ENCODE measurements at regions not wholly inside any gene's neighbourhood (a gene's known extent, or its start where the extent isn't known, plus 50 kb on each side); places are given as distances from the start of the nearest gene placed in this dataset.

DNA sequence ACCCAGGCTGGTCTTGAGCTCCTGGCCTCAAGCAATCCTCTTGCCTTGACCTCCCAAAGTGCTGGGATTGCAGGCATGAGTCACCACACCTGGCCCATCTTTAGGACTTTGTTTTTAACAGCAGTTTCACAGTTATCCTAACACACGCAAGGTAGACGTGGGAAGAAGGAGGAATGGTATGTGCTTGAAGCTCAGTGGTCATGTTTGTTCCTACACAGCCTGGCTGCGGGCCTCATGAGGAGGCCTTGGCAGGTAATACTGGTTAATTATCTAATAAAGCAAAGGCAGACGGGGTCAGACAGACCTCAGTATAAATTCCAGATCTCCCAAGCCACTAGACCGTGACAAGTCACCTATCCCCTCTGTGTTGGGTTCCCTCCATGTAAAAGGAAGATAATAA, 271.8 kb downstream of the PCNX1 start:
- H3K27ac ChIP-seq (ENCODE audit: low read length) = no peak overlapping the region
- no peaks in the 10 kb centered on the region for H3K9me2 ChIP-seq (replicated peaks; ENCODE audit: insufficient read depth, low read length)
- no peaks in the 10 kb centered on the region for H4K20me1 ChIP-seq (ENCODE audit: insufficient read depth, low read depth, low read length)
- no peak overlapping the region for H2AFZ ChIP-seq (ENCODE audit: low read length)
- no peaks in the 10 kb centered on the region for H3K36me3 ChIP-seq (ENCODE audit: insufficient read depth, low read length)
- no peak overlapping the region for H3K9ac ChIP-seq (ENCODE audit: low read length)
- H3K4me1 ChIP-seq (ENCODE audit: low read length) = no peaks in the 10 kb centered on the region
- no peaks in the 10 kb centered on the region for H3K79me2 ChIP-seq (ENCODE audit: low read length)
- no peak overlapping the region for H3K4me2 ChIP-seq (ENCODE audit: low read depth, low read length, poor library complexity, severe bottlenecking)
- H3K9me3 ChIP-seq (ENCODE audit: low read length) = no peaks in the 10 kb centered on the region
- no peaks in the 10 kb centered on the region for H3K27me3 ChIP-seq (ENCODE audit: low read length)
- no peak overlapping the region for H3K4me3 ChIP-seq (ENCODE audit: low read length)
- DNase-seq = no peak

DNA sequence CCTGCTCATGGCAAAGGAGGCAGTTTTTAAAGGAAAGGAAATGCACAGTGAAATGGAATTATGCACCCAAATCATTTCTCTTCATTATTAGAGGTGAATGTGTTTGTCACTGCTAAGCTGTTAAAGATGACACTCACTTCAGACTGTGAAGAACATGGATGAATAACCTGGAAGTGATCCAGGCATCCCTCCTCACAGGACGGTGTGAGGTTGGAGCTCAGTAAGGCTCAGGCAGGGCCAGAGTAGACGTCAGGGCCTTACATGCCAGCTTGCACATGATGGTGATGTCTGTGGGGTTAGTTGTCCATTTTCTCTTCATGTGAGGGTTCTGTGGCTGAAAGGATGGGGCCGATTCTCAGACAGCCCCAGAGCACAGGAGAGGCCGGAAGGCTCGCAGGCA, 273.1 kb downstream of the PCNX1 start:
- no peak for DNase-seq
- H3K36me3 ChIP-seq (ENCODE audit: insufficient read depth, low read length) = no peaks in the 10 kb centered on the region
- no peak overlapping the region for H3K27ac ChIP-seq (ENCODE audit: low read length)
- H3K79me2 ChIP-seq (ENCODE audit: low read length) = no peaks in the 10 kb centered on the region
- no peaks in the 10 kb centered on the region for H3K9me3 ChIP-seq (ENCODE audit: low read length)
- no peaks in the 10 kb centered on the region for H4K20me1 ChIP-seq (ENCODE audit: insufficient read depth, low read depth, low read length)
- H3K4me3 ChIP-seq (ENCODE audit: low read length) = no peak overlapping the region
- H3K9me2 ChIP-seq (replicated peaks; ENCODE audit: insufficient read depth, low read length) = no peaks in the 10 kb centered on the region
- H3K4me2 ChIP-seq (ENCODE audit: low read depth, low read length, poor library complexity, severe bottlenecking) = no peak overlapping the region
- no peak overlapping the region for H3K9ac ChIP-seq (ENCODE audit: low read length)
- no peaks in the 10 kb centered on the region for H3K27me3 ChIP-seq (ENCODE audit: low read length)
- H2AFZ ChIP-seq (ENCODE audit: low read length) = no peak overlapping the region
- no peaks in the 10 kb centered on the region for H3K4me1 ChIP-seq (ENCODE audit: low read length)

DNA sequence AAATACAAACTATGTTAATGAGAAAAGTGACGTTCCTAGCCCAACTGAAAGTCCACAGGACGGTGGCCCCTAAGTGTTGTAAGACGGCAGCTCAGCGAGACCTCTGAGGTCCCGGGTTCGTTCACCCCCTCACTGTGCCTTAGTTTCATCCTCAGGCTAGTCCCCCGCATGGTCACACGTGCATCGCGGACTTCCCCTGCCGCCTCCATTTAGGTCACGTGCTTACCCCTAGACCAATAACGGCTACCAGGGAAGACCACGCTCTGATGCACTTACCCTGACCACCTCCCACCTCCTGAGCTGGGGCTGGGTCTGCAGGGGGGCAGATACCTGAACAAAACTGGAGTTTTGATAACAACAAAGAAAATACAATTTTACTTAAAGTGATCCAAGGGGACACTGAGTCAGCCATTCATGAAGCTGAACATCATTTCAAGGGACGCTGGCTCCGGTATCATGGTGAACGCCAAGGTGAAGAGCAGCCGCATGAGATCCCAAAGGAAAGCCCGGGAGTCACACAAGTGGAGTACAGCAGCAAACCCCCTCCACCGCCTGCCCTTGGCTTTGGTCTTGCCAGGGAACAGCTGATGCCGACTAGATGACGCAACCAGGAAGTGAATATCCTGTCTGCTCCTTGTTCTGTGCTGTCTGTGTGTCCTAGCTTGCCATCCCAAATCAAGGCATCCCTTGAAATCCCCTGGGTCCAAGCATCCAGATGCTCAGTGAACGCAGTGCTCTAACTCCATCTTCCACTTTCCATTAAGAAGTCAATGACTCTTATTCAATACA, 274.1 kb downstream of the PCNX1 start:
- no peaks in the 10 kb centered on the region for H3K9me3 ChIP-seq (ENCODE audit: low read length)
- no peak for DNase-seq
- H3K9me2 ChIP-seq (replicated peaks; ENCODE audit: insufficient read depth, low read length) = no peaks in the 10 kb centered on the region
- no peak overlapping the region for H3K9ac ChIP-seq (ENCODE audit: low read length)
- no peaks in the 10 kb centered on the region for H3K27me3 ChIP-seq (ENCODE audit: low read length)
- H3K4me3 ChIP-seq (ENCODE audit: low read length) = no peak overlapping the region
- H3K79me2 ChIP-seq (ENCODE audit: low read length) = no peaks in the 10 kb centered on the region
- no peak overlapping the region for H2AFZ ChIP-seq (ENCODE audit: low read length)
- no peaks in the 10 kb centered on the region for H4K20me1 ChIP-seq (ENCODE audit: insufficient read depth, low read depth, low read length)
- no peak overlapping the region for H3K4me2 ChIP-seq (ENCODE audit: low read depth, low read length, poor library complexity, severe bottlenecking)
- H3K4me1 ChIP-seq (ENCODE audit: low read length) = no peaks in the 10 kb centered on the region
- H3K27ac ChIP-seq (ENCODE audit: low read length) = no peak overlapping the region
- H3K36me3 ChIP-seq (ENCODE audit: insufficient read depth, low read length) = no peaks in the 10 kb centered on the region

DNA sequence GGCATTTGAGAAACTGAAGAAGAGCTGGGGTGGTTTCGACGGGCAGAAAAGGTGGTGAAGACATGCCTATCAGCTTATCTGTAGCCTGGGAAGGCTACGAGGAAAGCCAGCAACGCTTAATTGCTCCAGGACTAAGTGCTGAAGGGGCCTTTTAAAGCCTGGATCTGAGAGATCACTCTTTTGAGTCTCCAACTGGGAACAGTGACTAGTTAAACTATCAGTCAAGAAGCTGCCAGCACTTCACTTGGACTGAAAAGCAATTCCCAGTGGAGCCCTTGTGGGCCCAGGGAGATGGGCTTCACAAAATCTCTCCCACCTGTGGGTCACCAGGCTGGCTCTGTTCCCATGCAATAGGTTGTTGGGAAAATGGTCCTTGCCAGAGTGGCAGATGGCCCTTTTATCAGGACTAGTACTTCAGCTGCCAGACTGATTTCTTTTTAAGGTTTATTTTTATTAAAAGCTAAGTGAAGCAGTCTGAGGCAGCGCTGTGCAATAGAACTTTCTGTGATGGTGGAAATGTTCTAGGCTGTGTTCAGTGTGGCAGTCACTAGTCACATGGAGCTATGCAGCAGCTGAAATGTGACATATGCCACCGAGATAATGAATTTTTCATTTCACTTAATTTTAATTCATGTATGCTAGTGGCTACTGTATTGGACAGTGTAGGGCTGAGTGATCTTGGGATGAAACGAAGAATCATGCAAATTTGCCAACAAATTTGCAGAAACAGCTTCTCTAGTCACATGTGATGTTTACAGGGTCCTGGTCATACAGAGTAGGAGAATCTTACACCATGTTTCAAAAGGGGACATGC, 276.8 kb downstream of the PCNX1 start:
- H3K27ac ChIP-seq (ENCODE audit: low read length) = no peak overlapping the region
- H3K9me3 ChIP-seq (ENCODE audit: low read length) = no peaks in the 10 kb centered on the region
- H3K9me2 ChIP-seq (replicated peaks; ENCODE audit: insufficient read depth, low read length) = no peaks in the 10 kb centered on the region
- H3K36me3 ChIP-seq (ENCODE audit: insufficient read depth, low read length) = no peaks in the 10 kb centered on the region
- no peak overlapping the region for H2AFZ ChIP-seq (ENCODE audit: low read length)
- no peak for DNase-seq
- H3K79me2 ChIP-seq (ENCODE audit: low read length) = no peaks in the 10 kb centered on the region
- H3K4me2 ChIP-seq (ENCODE audit: low read depth, low read length, poor library complexity, severe bottlenecking) = no peak overlapping the region
- H3K9ac ChIP-seq (ENCODE audit: low read length) = no peak overlapping the region
- H4K20me1 ChIP-seq (ENCODE audit: insufficient read depth, low read depth, low read length) = no peaks in the 10 kb centered on the region
- H3K4me1 ChIP-seq (ENCODE audit: low read length) = no peaks in the 10 kb centered on the region
- H3K4me3 ChIP-seq (ENCODE audit: low read length) = no peak overlapping the region
- H3K27me3 ChIP-seq (ENCODE audit: low read length) = no peaks in the 10 kb centered on the region

DNA sequence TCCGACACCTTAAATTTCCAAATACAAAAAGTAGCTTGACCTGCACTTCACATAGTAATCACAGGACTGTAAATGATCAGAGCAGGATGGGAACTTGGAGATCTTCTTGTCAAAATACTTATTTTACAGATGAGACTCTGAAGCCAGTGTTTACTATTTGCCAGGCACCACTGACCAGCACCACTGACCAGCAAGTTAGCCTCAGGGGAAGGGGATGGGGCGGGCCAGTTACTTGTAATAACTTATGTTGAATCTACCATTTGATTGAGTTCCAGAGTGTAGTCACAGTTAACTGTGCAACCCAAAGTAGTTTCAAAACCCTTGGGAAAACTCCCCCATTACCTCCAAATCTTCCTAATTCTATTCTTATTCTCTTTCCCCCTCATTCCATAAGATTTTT, 278.4 kb downstream of the PCNX1 start:
- Histone ChIP-seq H3K9me3 (ENCODE audit: low read length) (no peaks in the 10 kb centered on the region), H3K27ac (ENCODE audit: low read length) (no peak overlapping the region), H3K4me1 (ENCODE audit: low read length) (no peaks in the 10 kb centered on the region), H3K36me3 (ENCODE audit: insufficient read depth, low read length) (no peaks in the 10 kb centered on the region), H4K20me1 (ENCODE audit: insufficient read depth, low read depth, low read length) (no peaks in the 10 kb centered on the region), H3K9ac (ENCODE audit: low read length) (no peak overlapping the region), H3K27me3 (ENCODE audit: low read length) (no peaks in the 10 kb centered on the region), H3K79me2 (ENCODE audit: low read length) (no peaks in the 10 kb centered on the region), H3K4me3 (ENCODE audit: low read length) (no peak overlapping the region), H3K9me2 (replicated peaks; ENCODE audit: insufficient read depth, low read length) (no peaks in the 10 kb centered on the region), H3K4me2 (ENCODE audit: low read depth, low read length, poor library complexity, severe bottlenecking) (no peak overlapping the region), H2AFZ (ENCODE audit: low read length) (no peak overlapping the region)
- DNase-seq = no peak

DNA sequence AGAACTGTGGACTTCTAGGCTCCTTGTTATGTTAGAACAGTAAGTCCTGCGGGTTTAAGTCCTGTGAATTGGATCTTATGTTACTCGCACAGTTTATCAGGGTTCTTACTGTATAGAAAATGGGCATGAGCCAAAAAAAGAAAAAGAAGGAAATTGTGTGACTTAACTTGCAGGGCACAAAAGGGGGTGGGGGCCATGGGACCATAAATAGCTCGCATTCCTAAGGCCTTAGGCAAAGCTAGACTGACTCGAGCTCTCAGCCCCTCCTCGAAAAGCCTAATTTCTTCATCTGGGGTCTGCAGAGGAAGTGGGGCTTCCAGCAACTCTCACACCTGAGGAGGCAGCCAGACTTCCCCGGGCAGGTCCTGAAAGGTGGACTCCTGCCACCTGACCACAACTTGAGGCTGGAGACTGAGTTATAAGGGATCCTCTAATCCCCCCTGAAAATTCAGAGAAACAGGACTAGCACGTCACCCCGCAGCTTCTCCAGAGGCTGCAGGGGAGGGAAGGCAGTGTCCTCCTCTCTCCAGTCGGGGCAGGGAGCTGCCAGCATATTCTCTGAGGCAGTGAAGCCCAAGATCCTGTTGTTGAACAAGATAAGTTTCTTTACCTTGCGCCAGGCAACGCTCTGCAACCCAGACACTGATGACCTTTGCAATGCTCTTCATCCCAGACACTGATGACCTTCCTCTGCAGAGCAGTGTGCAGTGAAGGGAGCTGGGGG, 280.5 kb downstream of the PCNX1 start:
- no peak overlapping the region for H2AFZ ChIP-seq (ENCODE audit: low read length)
- H3K9me3 ChIP-seq (ENCODE audit: low read length) = no peaks in the 10 kb centered on the region
- H3K4me3 ChIP-seq (ENCODE audit: low read length) = no peak overlapping the region
- H4K20me1 ChIP-seq (ENCODE audit: insufficient read depth, low read depth, low read length) = no peaks in the 10 kb centered on the region
- no peaks in the 10 kb centered on the region for H3K27me3 ChIP-seq (ENCODE audit: low read length)
- no peak overlapping the region for H3K4me2 ChIP-seq (ENCODE audit: low read depth, low read length, poor library complexity, severe bottlenecking)
- DNase-seq = no peak
- H3K36me3 ChIP-seq (ENCODE audit: insufficient read depth, low read length) = no peaks in the 10 kb centered on the region
- H3K27ac ChIP-seq (ENCODE audit: low read length) = no peak overlapping the region
- H3K9me2 ChIP-seq (replicated peaks; ENCODE audit: insufficient read depth, low read length) = no peaks in the 10 kb centered on the region
- H3K9ac ChIP-seq (ENCODE audit: low read length) = no peak overlapping the region
- H3K79me2 ChIP-seq (ENCODE audit: low read length) = no peaks in the 10 kb centered on the region
- H3K4me1 ChIP-seq (ENCODE audit: low read length) = no peaks in the 10 kb centered on the region

DNA sequence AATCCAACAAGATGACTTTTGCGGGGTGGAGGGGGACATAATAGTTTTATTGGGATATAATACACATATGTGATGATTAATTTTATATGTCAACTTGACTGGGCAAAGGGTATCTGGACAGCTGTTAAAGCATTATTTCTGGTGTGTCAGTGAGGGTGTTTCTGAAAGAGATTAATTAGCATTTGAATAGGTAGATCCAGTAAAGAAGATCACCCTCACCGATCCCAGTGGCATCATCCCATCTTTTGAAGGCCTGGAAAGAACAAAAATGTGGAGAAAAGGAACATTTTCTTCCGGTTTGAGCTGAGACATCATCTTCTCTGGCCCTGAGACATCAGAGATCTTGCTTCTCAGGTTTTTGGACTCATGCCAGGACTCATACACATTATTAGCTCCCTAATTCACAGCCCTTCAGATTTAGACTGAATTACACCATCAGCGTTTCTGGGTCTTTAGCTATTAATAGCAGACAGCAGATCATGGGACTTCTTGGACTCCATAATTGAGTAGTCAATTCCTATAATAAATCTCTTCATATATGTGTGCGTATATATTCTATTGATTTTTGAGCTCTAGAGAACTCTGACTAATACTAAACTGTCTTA, 283.6 kb downstream of the PCNX1 start:
- Histone ChIP-seq H2AFZ (ENCODE audit: low read length) (no peak overlapping the region), H3K4me3 (ENCODE audit: low read length) (no peak overlapping the region), H3K36me3 (ENCODE audit: insufficient read depth, low read length) (no peaks in the 10 kb centered on the region), H3K79me2 (ENCODE audit: low read length) (no peaks in the 10 kb centered on the region), H3K4me1 (ENCODE audit: low read length) (no peaks in the 10 kb centered on the region), H3K27ac (ENCODE audit: low read length) (no peak overlapping the region), H3K27me3 (ENCODE audit: low read length) (no peaks in the 10 kb centered on the region), H3K9me2 (replicated peaks; ENCODE audit: insufficient read depth, low read length) (no peaks in the 10 kb centered on the region), H3K9ac (ENCODE audit: low read length) (no peak overlapping the region), H4K20me1 (ENCODE audit: insufficient read depth, low read depth, low read length) (no peaks in the 10 kb centered on the region), H3K9me3 (ENCODE audit: low read length) (no peaks in the 10 kb centered on the region), H3K4me2 (ENCODE audit: low read depth, low read length, poor library complexity, severe bottlenecking) (no peak overlapping the region)
- no peak for DNase-seq

DNA sequence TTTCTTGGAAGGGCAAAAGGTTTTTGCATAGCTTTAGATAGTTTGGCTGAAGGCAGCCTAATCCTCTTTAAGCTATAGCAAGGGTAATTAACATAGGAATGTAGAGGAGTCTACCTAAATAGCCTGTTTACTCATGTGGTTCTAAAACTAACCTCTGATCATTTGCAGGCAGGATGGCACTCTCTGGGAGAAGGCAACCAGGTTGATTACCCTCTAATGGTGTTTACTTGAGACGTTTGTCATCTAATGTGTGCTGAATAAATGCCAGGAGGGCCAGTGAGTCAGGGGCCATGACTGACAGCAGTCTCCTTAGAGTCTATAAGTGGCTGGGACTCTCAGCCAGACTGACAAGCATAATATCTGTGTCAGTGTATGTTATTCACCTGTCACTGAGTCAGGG, 286.4 kb downstream of the PCNX1 start:
- no peaks in the 10 kb centered on the region for H3K9me3 ChIP-seq (ENCODE audit: low read length)
- H3K27me3 ChIP-seq (ENCODE audit: low read length) = no peaks in the 10 kb centered on the region
- H3K27ac ChIP-seq (ENCODE audit: low read length) = no peak overlapping the region
- DNase-seq = no peak
- H2AFZ ChIP-seq (ENCODE audit: low read length) = no peak overlapping the region
- H3K79me2 ChIP-seq (ENCODE audit: low read length) = no peaks in the 10 kb centered on the region
- H3K36me3 ChIP-seq (ENCODE audit: insufficient read depth, low read length) = no peaks in the 10 kb centered on the region
- H3K9me2 ChIP-seq (replicated peaks; ENCODE audit: insufficient read depth, low read length) = no peaks in the 10 kb centered on the region
- no peak overlapping the region for H3K9ac ChIP-seq (ENCODE audit: low read length)
- H3K4me2 ChIP-seq (ENCODE audit: low read depth, low read length, poor library complexity, severe bottlenecking) = no peak overlapping the region
- H4K20me1 ChIP-seq (ENCODE audit: insufficient read depth, low read depth, low read length) = no peaks in the 10 kb centered on the region
- no peaks in the 10 kb centered on the region for H3K4me1 ChIP-seq (ENCODE audit: low read length)
- H3K4me3 ChIP-seq (ENCODE audit: low read length) = no peak overlapping the region
